ENCODE measurements at regions not wholly inside any gene's neighbourhood (a gene's known extent, or its start where the extent isn't known, plus 50 kb on each side); places are given as distances from the start of the nearest gene placed in this dataset.

DNA sequence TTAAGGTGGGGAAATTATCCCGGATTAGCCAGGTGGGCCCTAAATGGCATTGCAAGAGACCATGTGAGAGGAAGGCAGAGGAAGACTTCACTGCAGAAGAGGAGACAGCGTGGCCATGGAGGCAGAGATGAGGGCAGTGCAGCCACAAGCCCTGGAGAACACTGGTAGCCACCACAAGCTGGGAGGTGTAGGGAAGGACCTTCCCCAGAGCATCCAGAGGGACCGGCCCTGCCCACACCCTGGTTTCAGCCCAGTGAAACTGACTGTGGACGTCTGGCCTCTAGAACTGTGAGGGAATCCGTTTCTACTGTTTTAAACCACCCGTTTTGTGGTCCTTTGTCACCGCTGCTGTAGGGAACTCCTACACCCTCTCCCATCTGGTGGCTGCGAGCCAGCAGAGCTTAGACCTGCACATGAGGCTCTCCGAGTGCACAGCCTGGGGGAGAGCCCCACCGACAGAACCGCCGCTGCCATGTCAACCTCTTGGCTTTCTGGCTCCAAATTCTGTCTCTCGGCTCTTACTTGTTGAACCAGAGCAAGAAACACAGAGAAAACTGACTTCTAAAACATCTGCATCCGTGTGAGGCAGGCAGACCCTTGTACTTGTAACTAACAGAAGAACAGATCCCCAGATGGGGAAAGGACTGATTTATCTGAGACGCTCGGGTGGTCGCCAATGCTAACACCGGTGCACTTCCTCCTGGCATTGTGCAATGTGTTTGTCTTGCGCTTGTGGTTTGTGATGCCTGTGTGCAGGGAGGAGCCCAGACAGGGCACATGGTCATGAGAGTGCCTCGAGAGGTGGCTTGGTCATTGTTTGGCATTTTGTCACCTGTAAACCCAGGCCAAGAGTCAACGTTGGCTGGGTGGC, 90.8 kb upstream of the TMPRSS2 start:
- no peak overlapping the region for H3K4me3 ChIP-seq (ENCODE audit: low read depth, low read length)
- DNase-seq (ENCODE audit: low read depth, low spot score), result no peak
- in situ Hi-C loops (cut with HindIII; ENCODE audit: low sequenced_read_pairs), result no loop called here
- TF ChIP-seq CTCF (IDR thresholded peaks at IDR 0.05; ENCODE audit: low read depth, low read length), result no peak

DNA sequence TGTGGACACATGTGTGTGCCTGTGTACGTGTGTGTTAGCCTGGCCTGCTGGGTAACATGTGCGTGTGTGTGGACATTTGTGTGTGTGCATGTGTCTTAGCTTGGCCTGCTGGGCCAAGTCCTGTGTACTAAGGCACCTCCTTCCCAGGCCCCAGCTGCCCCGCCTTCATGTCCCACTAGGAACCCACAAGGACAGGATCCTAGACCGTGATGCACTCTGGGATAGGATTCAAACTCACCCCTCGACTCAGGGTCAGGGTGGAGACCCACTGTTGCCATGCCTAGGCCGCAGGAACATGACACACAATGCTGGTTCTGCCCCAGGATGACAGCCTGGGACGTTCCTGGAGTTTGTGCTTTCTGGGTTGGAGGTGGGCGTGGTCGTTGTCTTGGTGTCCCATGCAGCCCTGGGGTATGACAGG, 89.9 kb upstream of the TMPRSS2 start:
- no peak overlapping the region for H3K4me3 ChIP-seq (ENCODE audit: low read depth, low read length)
- no peak for TF ChIP-seq CTCF (IDR thresholded peaks at IDR 0.05; ENCODE audit: low read depth, low read length)
- in situ Hi-C loops (cut with HindIII; ENCODE audit: low sequenced_read_pairs), result no loop called here
- no peak for DNase-seq (ENCODE audit: low read depth, low spot score)

GRCh38 chr21:41597227-41597626, 89.3 kb upstream of the TMPRSS2 start:
- in situ Hi-C loops (cut with HindIII; ENCODE audit: low sequenced_read_pairs), result no loop called here
- H3K4me3 ChIP-seq (ENCODE audit: low read depth, low read length), result no peak overlapping the region
- no peak for DNase-seq (ENCODE audit: low read depth, low spot score)
- no peak for TF ChIP-seq CTCF (IDR thresholded peaks at IDR 0.05; ENCODE audit: low read depth, low read length)

DNA sequence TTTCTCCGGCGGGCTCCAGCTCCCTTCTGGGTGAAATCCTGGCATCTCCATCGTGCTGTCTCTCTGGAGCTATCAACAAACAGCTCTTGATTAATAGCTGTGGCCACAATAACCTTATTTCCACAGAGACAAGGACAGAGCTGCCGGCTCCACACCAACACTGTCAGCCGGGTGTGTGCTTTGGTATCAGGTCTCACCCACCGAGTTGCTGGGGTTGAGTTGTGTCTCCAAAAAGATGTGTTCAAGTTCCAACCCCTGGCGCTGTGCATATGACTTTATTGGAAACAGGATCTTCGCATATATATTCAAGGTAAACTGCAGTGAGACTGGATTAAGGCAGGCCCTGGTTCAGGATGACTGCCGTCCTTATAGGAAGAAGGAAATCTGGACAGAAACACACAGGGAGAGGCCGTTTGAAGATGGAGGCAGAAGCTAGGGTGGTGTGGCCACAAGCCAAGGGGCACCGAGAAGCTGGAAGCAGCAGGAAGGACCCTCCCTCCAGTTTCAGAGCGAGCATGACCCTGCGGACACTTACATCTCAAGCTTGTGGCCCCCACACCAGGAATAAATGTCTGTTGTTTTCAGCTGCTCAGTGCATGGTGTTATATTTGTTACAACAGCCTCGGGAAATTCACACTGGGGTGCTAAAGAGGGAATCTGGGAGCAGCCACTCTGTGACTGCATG, 88.4 kb upstream of the TMPRSS2 start:
- in situ Hi-C loops (cut with HindIII; ENCODE audit: low sequenced_read_pairs), result no loop called here
- no peak overlapping the region for H3K4me3 ChIP-seq (ENCODE audit: low read depth, low read length)
- no peak for DNase-seq (ENCODE audit: low read depth, low spot score)
- no peak for TF ChIP-seq CTCF (IDR thresholded peaks at IDR 0.05; ENCODE audit: low read depth, low read length)

- TF ChIP-seq CTCF (IDR thresholded peaks at IDR 0.05; ENCODE audit: low read depth, low read length), result no peak
- H3K4me3 ChIP-seq (ENCODE audit: low read depth, low read length), result no peak overlapping the region
- in situ Hi-C loops (cut with HindIII; ENCODE audit: low sequenced_read_pairs), result no loop called here
- DNase-seq (ENCODE audit: low read depth, low spot score), result no peak
Measured at GRCh38 chr21:41594268-41594667, 86.3 kb upstream of the TMPRSS2 start.

DNA sequence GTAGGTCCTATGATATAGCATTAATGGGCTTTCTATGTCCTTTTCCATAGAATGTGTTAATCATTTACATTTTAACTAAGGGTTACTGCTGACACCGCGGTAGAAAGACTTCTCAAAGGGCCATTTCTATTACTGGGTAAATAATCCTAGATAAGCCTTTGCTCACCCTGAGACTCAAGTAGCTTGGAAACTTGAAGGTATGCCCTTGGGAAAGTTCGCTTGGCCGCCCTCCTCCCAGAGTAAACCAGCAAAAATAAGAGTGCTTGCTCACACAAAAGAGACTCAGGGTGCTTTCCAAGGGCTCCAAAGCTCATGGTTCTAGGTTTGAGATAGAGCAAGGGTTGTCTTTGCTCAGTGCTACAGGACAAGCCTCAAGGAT, 85.8 kb upstream of the TMPRSS2 start:
- DNase-seq (ENCODE audit: low read depth, low spot score), result no peak
- no peak for TF ChIP-seq CTCF (IDR thresholded peaks at IDR 0.05; ENCODE audit: low read depth, low read length)
- H3K4me3 ChIP-seq (ENCODE audit: low read depth, low read length), result no peak overlapping the region
- in situ Hi-C loops (cut with HindIII; ENCODE audit: low sequenced_read_pairs), result no loop called here
